Liver (tissue), 3 donors: ENCODE measurements at regions not wholly inside any gene's neighbourhood (a gene's known extent, or its start where the extent isn't known, plus 50 kb on each side); places are given as distances from the start of the nearest gene placed in this dataset.

ENCODE experiments used
- ATF3 ChIP-seq: IDR thresholded peaks from 2 replicates; pipeline ENCODE4 v1.6.1; 2016; ENCODE audit warnings: antibody characterized with exemption
- CTCF ChIP-seq: fragments of 150-350 bp; IDR thresholded peaks from 2 replicates; pipeline ENCODE4 v1.5.1; 2017; ENCODE audit warnings: improper control_type of control experiment, low read depth, low read length; ENCODE audit not compliant: missing input control
- EGR1 ChIP-seq, 2 donors: IDR thresholded peaks; 2 replicates each; pipeline ENCODE4 v1.6.1; 2016 to 2018; ENCODE audit warnings: antibody characterized with exemption in 2 of 2, low read depth in 2 of 2
- FOXA2 ChIP-seq: IDR thresholded peaks from 2 replicates; pipeline ENCODE4 v1.6.1; 2016; ENCODE audit warnings: antibody characterized with exemption
- MAX ChIP-seq: IDR thresholded peaks from 2 replicates; pipeline ENCODE4 v1.6.1; 2016; ENCODE audit warnings: antibody characterized with exemption
- NR2F2 ChIP-seq: IDR thresholded peaks from 2 replicates; pipeline ENCODE4 v1.6.1; 2016; ENCODE audit warnings: antibody characterized with exemption
- RAD21 ChIP-seq, 2 donors: IDR thresholded peaks; 2 replicates each; pipeline ENCODE4 v1.6.1; 2016; ENCODE audit warnings: antibody characterized with exemption in 2 of 2, mild to moderate bottlenecking in 2 of 2
- REST ChIP-seq: IDR thresholded peaks from 2 replicates; pipeline ENCODE4 v1.6.1; 2016; ENCODE audit warnings: antibody characterized with exemption, mild to moderate bottlenecking
- RXRA ChIP-seq, 2 donors: IDR thresholded peaks; 2 replicates each; pipeline ENCODE4 v1.6.1; 2017 to 2018; ENCODE audit warnings: antibody characterized with exemption in 2 of 2, mild to moderate bottlenecking in 1 of 2
- SP1 ChIP-seq: IDR thresholded peaks from 2 replicates; pipeline ENCODE4 v1.6.1; 2018; ENCODE audit warnings: antibody characterized with exemption, mild to moderate bottlenecking
- TAF1 ChIP-seq: conservative IDR thresholded peaks from 2 replicates; pipeline ENCODE4 v1.6.1; 2016; ENCODE audit warnings: antibody characterized with exemption, mild to moderate bottlenecking
- YY1 ChIP-seq: IDR thresholded peaks from 2 replicates; pipeline ENCODE4 v1.6.1; 2016; ENCODE audit warnings: antibody characterized with exemption, mild to moderate bottlenecking
- donor health status: healthy.
- donor health status: healthy.

- no peak for TF ChIP-seq ATF3
- no peak for TF ChIP-seq TAF1
- TF ChIP-seq CTCF: no peak
- TF ChIP-seq FOXA2: no peak
- TF ChIP-seq REST: no peak
- no peak for TF ChIP-seq MAX
- no peak for TF ChIP-seq EGR1 (IDR thresholded peaks at IDR 0.05; ENCODE audit: low read depth in 2 of 2)
- no peak for TF ChIP-seq YY1
- no peak for TF ChIP-seq RAD21 (IDR thresholded peaks at IDR 0.05)
- TF ChIP-seq NR2F2: no peak
- TF ChIP-seq RXRA (IDR thresholded peaks at IDR 0.05): no peak
- TF ChIP-seq SP1: no peak
Observed at GRCh38 chr13:84686458-84686857, 804.2 kb upstream of the SLITRK1 start.
